GM21390 (cell line): ENCODE measurements at regions not wholly inside any gene's neighbourhood (a gene's known extent, or its start where the extent isn't known, plus 50 kb on each side); places are given as distances from the start of the nearest gene placed in this dataset.
"Not testable (repeated sequence)": the region's sequence is repeated elsewhere in the genome, so short reads cannot be mapped to it uniquely, and the experiment has no call there.

ENCODE experiments used
- ATAC-seq: cut with Tn5 transposase; IDR thresholded peaks from one replicate; pipeline ENCODE4 v1.9.1; 2021; ENCODE audit not compliant: unreplicated experiment

- no peak for ATAC-seq
Measured at GRCh38 chr6:165799391-165800153, 136.5 kb upstream of the PDE10A start.

- ATAC-seq = no peak
Measured at GRCh38 chr6:165798991-165799390, 135.9 kb upstream of the PDE10A start.

DNA sequence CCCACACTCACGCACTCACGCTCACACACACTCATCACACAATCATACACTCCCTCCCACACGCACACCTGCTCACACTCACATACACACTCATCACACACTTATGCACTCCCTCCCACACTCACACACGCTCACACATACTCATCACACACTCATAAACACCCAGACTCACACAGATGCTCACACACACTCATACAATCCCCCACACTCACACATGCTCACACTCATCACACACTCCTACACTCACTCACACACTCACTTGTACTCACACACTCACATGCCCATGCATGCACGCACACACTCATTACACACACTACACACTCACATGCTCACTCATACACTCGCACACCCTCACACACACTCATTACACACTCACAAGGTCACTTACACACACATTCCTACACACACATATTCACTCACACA, 131.1 kb upstream of the PDE10A start:
- no peak for ATAC-seq

DNA sequence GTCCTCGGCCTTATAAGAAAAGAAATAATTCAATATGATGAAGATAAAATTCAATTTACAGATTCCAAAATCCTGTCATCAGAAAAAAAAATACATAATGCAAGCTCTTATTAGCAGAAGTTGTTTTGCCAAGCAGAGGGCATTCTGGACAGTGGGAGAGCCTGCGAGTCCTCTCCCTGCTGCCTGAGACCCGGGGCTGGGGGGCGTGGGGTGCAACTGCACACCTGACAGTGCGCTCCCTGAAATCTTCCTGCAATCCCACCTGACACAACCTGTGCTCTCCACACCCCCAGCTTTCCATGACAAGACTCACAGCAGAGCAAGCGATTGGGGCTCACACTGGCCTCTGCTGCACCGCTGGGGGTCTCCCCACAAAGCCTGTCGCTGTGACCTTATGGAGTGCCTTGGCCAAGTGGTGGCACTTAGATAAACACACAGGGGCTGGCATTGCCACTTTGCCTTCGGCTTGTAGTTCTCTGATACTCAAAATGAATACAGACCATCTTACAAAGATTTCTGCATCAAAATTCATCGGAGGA, 130.3 kb upstream of the PDE10A start:
- ATAC-seq = no peak

DNA sequence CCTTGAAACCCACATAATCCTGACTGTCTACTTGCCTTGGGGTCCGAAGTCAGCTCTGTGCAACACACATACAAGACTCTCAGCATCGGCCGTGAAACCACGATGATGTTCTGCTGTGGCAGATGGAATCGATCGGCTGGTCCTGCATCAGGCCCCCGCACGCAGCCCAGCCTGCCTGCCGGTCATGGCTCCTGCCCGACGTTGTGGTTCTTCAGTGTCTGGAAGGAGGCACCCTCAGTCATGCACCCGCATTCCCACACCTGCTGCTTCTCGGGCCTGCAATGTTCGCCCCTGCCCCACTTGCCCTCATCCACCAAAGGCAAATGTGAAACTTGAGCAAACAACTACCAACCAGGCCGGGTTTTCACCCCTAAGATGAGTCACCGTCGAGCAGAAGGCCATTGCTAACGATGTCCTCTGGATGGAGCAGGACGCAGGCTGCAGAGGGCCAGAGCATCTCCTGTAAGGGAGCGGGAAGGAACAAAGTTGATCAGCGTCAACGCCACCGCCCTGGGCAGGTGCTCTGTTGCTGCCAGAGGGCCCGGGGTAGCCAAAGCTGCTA, 128.9 kb upstream of the PDE10A start:
- ATAC-seq = no peak

DNA sequence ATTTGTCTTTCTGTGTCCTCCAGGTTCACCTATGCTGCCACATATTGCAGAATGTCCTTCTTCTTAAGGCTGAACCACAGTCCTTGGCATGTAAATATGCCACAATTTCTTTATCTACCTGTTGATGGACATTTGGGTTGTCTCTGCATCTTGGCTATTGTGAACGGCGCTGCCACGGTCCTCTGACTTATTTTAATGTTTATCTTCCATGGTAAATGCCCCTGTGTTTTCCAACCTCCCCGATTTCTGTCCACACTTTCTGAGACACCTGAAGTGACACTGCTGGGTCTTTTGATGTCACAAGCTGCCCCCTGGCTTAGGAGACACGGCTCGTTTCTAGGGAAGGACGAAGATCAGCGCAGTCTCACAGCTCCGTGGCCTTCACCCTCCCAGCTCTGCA, 128.3 kb upstream of the PDE10A start:
- no peak for ATAC-seq

DNA sequence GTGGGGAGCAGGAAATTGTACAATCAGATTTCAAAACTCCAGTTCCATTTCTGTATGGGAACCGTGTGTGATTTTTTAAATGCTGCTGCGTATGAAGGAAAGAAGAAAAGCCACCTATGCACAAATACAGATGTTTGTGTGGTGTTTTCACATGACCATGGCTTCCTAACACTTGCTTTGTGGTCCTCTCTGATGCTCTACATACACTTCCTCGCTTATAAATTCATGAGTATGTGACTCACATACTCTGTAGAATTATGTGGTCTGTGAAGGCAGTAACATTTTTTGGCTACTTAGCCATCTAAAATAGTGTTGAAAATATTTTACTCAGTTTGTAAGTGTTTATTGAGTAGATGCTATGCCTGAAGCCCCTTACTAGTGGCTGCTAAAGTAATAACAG, 119.8 kb upstream of the PDE10A start:
- ATAC-seq = no peak

DNA sequence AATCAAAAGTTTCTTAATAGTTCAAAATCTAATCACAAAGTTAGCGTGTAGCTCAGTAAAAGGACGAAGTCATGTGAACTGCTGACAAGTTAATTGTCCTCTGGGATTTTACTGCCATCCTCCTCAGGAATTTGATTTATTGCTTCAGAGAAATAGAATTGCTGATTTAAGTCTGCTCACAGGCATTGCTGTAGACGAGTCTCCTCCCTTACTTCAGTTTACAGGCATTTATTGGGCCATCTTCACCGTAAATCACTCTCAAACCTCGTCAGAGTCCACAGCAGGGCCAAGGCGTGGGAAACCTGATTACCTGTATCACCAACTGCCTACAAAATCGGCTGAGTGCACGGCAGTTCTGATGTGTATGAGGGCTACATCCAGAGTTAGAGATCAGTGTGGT, 119.1 kb upstream of the PDE10A start:
- ATAC-seq = no peak

- ATAC-seq = no peak
Measured at GRCh38 chr6:165777680-165778079, 114.6 kb upstream of the PDE10A start.

DNA sequence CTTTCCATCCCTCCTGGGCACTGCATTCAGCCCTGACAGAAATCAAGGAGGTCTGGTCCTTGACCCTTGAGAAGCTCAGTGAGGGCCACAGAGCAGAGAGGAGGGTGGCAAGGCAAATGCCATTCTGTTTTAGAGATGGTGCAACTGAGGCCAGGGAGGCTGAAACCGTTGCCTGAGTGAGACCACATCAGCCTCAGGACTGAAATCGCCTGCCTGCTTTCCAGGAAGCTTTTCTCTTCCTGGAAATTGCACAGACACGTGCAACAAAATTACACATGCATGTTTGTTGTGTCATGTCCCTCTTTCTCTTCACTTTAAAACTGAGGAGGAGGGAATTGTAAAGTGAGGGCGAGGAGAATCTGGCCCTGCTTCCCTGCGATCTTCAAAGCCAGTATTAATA, 113.7 kb upstream of the PDE10A start:
- ATAC-seq = no peak

- no peak for ATAC-seq
Measured at GRCh38 chr6:165775721-165776120, 112.7 kb upstream of the PDE10A start.

- ATAC-seq = no peak
Measured at GRCh38 chr6:165774903-165775601, 112.0 kb upstream of the PDE10A start.

DNA sequence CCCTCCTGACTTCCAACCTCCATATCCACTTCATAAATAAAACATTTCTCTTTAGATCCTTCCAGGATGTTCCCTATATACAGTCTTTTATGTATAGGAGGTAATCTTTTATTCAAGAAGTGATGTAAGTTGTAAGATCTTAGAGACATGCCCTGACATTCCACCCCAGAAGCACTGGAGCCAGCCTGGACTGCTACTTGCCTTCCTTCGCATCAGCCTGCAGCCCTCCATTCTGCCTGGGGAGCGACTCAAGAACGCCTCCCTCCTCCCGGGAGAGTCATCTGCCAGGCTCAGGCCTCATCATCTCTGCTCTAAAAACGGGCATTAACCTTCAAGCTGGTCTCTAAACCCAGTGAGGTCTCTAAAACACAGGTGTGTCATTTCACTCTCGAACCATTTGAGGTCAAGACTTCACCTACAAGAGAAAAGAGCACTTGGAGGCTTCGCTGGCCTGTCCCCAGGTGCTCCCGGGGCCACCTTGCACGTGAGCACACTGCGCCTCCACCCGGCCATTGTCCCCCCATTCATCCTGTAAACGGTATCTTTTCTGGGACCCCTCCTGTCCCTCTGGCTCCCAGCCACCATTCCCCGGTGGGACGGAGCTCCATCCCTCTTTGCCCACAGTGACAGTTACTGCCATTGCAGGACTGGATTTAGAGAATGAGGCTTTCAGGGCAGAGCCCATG, 107.5 kb upstream of the PDE10A start:
- ATAC-seq = no peak

DNA sequence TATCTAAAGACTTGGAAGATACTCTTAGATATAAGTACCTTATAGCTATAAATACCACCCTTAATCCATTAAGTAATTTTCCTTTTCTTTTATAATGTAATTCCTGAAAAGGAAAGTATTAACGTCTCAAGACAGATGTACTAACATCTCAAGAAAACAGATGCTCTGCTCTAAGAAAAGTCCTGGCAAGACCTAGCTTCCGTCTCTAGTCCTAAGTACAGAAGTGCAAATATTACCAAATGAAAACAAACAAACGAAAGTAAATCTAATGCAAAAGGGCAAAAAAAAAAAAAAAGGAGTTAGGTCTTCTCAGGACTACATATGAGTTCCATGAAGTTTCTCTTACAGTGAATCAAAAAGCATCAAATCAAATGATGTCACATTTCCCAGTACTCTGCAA, 106.8 kb upstream of the PDE10A start:
- no peak for ATAC-seq

- ATAC-seq = no peak
Measured at GRCh38 chr6:165769401-165769800, 106.4 kb upstream of the PDE10A start.

DNA sequence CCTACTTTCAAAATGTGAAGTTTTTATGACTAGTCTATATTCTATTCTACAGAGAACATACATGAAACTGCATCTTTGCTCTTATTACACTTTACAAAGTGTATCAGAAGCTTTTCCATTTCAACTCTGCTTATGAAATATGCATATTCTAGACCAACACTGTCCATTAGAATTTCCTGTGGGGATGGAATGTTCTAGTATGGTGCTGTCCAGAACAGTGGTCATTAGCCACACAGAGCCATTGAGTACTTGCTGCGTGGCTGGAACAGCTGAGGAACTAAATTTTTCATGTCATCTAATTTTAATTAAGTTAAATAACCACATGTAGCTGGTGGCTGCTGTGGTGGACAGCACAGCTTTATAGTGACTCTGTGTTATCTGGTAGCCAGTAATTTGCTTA, 105.9 kb upstream of the PDE10A start:
- no peak for ATAC-seq

- no peak for ATAC-seq
Measured at GRCh38 chr6:165767228-165767627, 104.2 kb upstream of the PDE10A start.

GRCh38 chr6:165766457-165766856, 103.4 kb upstream of the PDE10A start:
- no peak for ATAC-seq

DNA sequence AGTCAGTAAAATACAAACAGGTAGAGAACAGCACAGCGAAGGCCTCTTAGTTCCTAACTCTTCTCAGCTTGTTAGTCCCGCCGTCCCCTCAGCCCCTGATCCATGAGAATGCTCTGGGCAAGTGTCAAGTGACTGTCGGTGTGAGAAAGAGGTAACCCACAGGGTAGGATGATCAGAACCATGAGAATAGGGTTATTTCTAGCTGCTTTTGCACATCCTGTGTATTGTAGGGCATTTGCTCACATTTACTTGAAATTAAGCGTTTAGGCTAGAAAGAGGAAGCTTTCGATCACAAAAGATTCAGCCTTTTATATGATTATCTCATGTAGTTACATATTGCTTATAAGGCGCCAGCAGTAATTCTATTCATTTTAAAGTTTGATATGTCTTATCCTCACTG, 103.0 kb upstream of the PDE10A start:
- no peak for ATAC-seq

DNA sequence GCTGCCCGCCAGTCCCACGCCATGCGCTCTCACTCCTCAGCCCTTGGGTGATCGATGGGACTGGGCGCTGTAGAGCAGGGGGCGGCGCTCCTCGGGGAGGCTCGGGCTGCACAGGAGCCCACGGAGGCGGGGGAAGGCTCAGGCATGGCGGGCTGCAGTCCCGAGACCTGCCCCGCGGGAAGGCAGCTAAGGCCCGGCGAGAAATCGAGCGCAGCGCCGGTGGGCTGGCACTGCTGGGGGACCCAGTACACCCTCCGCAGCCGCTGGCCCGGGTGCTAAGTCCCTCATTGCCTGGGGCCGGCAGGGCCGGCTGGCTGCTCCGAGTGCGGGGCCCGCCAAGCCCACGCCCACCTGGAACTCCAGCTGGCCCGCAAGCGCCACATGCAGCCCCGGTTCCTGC, 102.2 kb upstream of the PDE10A start:
- not testable (repeated sequence) for ATAC-seq

- ATAC-seq = no peak
Measured at GRCh38 chr6:165762876-165763275, 99.8 kb upstream of the PDE10A start.
